B cell (primary cell): ENCODE measurements at regions not wholly inside any gene's neighbourhood (a gene's known extent, or its start where the extent isn't known, plus 50 kb on each side); places are given as distances from the start of the nearest gene placed in this dataset.

ENCODE experiments used
- CTCF ChIP-seq: fragments of 200-600 bp; IDR thresholded peaks from one replicate; pipeline ENCODE4 v1.8.0; 2022; ENCODE audit warnings: antibody characterized with exemption, mild to moderate bottlenecking
- EZH2 ChIP-seq: IDR thresholded peaks from 2 replicates; pipeline ENCODE4 v1.6.1; 2012; ENCODE audit warnings: borderline replicate concordance, low read depth, mild to moderate bottlenecking, moderate library complexity, low read length; ENCODE audit not compliant: insufficient read depth, poor library complexity, severe bottlenecking

- TF ChIP-seq CTCF (no peak), EZH2 (no peak)
These were observed 1479.5 kb downstream of the PCDH7 start for GRCh38 chr4:32199639-32200038.
